ENCODE measurements at regions not wholly inside any gene's neighbourhood (a gene's known extent, or its start where the extent isn't known, plus 50 kb on each side); places are given as distances from the start of the nearest gene placed in this dataset.

DNA sequence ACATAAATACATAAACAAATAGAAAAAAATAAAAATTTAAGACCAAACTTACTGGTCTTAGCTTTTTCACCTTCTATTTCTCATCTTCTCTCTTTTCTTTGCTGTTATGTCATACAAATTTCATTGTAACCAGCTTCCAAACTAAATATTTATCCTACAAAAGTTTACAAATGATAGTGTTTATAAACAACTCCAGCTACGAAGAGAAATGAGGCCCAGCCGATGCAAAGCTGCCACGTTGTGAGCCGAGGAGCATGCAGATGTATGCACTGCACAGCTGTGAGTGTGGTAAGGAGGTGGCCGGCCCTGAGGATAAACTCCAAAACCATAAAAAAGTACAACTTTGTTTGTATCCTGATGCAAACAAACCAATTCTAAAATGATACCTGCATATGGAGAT, 642.4 kb upstream of the SGCG start:
- no peaks in the 10 kb centered on the region for H3K4me1 ChIP-seq (ENCODE audit: insufficient read depth, low read length)
- no peak overlapping the region for H3K4me3 Mint-ChIP-seq
- H3K27ac ChIP-seq (ENCODE audit: insufficient read length, low read depth, low read length), result no peak overlapping the region
- H3K9me3 Mint-ChIP-seq, result peaks cover 4% of the 10 kb centered on the region in 2 experiments
- no peak overlapping the region for H2BK5ac ChIP-seq (ENCODE audit: insufficient read length, low read length)
- no peak overlapping the region for H3K4me2 ChIP-seq (ENCODE audit: insufficient read depth, insufficient read length, low read length)
- H3K23ac ChIP-seq (ENCODE audit: insufficient read length, low read depth, low read length), result no peak overlapping the region
- no peak for DNase-seq
- no peaks in the 10 kb centered on the region for H3K23me2 ChIP-seq (ENCODE audit: insufficient read length, low read depth, low read length, poor library complexity, severe bottlenecking)
- no peak overlapping the region for H3K9ac ChIP-seq (ENCODE audit: extremely low read depth, insufficient read length, low read length)
- H4K5ac ChIP-seq (ENCODE audit: insufficient read length, low read depth, low read length), result no peak overlapping the region
- H3K4me1 Mint-ChIP-seq, result no peaks in the 10 kb centered on the region
- no peak overlapping the region for H3T11ph ChIP-seq (ENCODE audit: low read length)
- no peaks in the 10 kb centered on the region for H3K27me3 Mint-ChIP-seq (ENCODE audit: low read depth)
- no peaks in the 10 kb centered on the region for H3K79me2 ChIP-seq (ENCODE audit: insufficient read depth, low read length)
- H3K18ac ChIP-seq (ENCODE audit: insufficient read length, low read depth, low read length), result no peak overlapping the region
- no CpG with 5 or more reads among the region's 5 CpGs for WGBS (ENCODE audit: extremely low coverage, insufficient read length, low lambda C conversion rate)
- no peak overlapping the region for H3K4ac ChIP-seq (ENCODE audit: low read depth, low read length)
- H2AFZ ChIP-seq (ENCODE audit: low read length), result no peak overlapping the region
- no peak overlapping the region for H3K27ac Mint-ChIP-seq
- no peaks in the 10 kb centered on the region for H3K9me3 ChIP-seq (ENCODE audit: control insufficient read depth, low read depth, low read length)
- no peak overlapping the region for H2BK20ac ChIP-seq (ENCODE audit: low read depth, low read length, poor library complexity, severe bottlenecking)
- peaks cover 0 to under 1% (median 0%) of the 10 kb centered on the region in 3 experiments; a peak in 2 of 7 replicates for H3K36me3 Mint-ChIP-seq (ENCODE audit: insufficient read depth in 1 of 3, low read depth in 3 of 3)
- H3K27me3 ChIP-seq (ENCODE audit: insufficient read depth, low read length), result no peaks in the 10 kb centered on the region
- no peak overlapping the region for H4K8ac ChIP-seq (replicated peaks; ENCODE audit: insufficient read length, low read depth, low read length)
- no peak overlapping the region for H2AK5ac ChIP-seq (ENCODE audit: insufficient read length, low read length)
- no peak overlapping the region for H4K91ac ChIP-seq (ENCODE audit: insufficient read length, low read depth, low read length)
- H3K14ac ChIP-seq (ENCODE audit: insufficient read depth, low read length), result no peak overlapping the region
- H3K56ac ChIP-seq (ENCODE audit: insufficient read length, low read depth, low read length), result no peak overlapping the region
- H3K79me1 ChIP-seq (ENCODE audit: insufficient read depth, low read depth, low read length, poor library complexity, severe bottlenecking), result no peaks in the 10 kb centered on the region
- H4K20me1 ChIP-seq (ENCODE audit: control insufficient read depth, insufficient read depth, insufficient read length), result no peaks in the 10 kb centered on the region
- TF ChIP-seq, protein P1, sequence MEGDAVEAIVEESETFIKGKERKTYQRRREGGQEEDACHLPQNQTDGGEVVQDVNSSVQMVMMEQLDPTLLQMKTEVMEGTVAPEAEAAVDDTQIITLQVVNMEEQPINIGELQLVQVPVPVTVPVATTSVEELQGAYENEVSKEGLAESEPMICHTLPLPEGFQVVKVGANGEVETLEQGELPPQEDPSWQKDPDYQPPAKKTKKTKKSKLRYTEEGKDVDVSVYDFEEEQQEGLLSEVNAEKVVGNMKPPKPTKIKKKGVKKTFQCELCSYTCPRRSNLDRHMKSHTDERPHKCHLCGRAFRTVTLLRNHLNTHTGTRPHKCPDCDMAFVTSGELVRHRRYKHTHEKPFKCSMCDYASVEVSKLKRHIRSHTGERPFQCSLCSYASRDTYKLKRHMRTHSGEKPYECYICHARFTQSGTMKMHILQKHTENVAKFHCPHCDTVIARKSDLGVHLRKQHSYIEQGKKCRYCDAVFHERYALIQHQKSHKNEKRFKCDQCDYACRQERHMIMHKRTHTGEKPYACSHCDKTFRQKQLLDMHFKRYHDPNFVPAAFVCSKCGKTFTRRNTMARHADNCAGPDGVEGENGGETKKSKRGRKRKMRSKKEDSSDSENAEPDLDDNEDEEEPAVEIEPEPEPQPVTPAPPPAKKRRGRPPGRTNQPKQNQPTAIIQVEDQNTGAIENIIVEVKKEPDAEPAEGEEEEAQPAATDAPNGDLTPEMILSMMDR (conservative IDR thresholded peaks at IDR 0.05), result no peak
- no peak overlapping the region for H2BK15ac ChIP-seq (ENCODE audit: low read depth, low read length)
- H2BK12ac ChIP-seq (ENCODE audit: insufficient read length, low read depth, low read length), result no peak overlapping the region
- H2BK120ac ChIP-seq (ENCODE audit: low read depth, low read length, poor library complexity, severe bottlenecking), result no peak overlapping the region
